Cardiac muscle cell (in vitro differentiated cells and primary cell): ENCODE measurements at regions not wholly inside any gene's neighbourhood (a gene's known extent, or its start where the extent isn't known, plus 50 kb on each side); places are given as distances from the start of the nearest gene placed in this dataset.
A peak's percentile ranks its signal among the peaks of the same experiment; 100 is the strongest.

Experiments used
- DNase-seq, 2 donors: peaks; one replicate each; pipeline versions ENCODE4 v3.0.0 to v3.0.0-alpha.2; 2010 to 2017; ENCODE audit warnings: low read depth in 1 of 2, low spot score in 1 of 2
- H3K27ac ChIP-seq: fragments of 200-600 bp; sonication (generic); 2 replicates; pipeline ENCODE4 v1.5.1; 2016
- H3K27me3 ChIP-seq: fragments of 200-600 bp; sonication (generic); 2 replicates; pipeline ENCODE4 v1.6.0; 2016; ENCODE audit warnings: control low read depth
- H3K36me3 ChIP-seq: fragments of 200-600 bp; sonication (generic); 2 replicates; pipeline ENCODE4 v1.5.1; 2016; ENCODE audit warnings: control low read depth
- H3K4me1 ChIP-seq: fragments of 200-600 bp; sonication (generic); 2 replicates; pipeline ENCODE4 v1.8.1; 2017; ENCODE audit warnings: low read depth, mild to moderate bottlenecking, mixed run types
- H3K4me3 ChIP-seq: fragments of 200-600 bp; sonication (generic); 2 replicates; pipeline ENCODE4 v1.5.1; 2016; ENCODE audit warnings: mild to moderate bottlenecking
- H3K9me3 ChIP-seq: fragments of 200-600 bp; sonication (generic); 2 replicates; pipeline ENCODE4 v1.5.1; 2017; ENCODE audit warnings: low read depth, mild to moderate bottlenecking, control low read depth
- CTCF ChIP-seq: IDR thresholded peaks from 2 replicates; pipeline ENCODE4 v1.5.1; 2012; ENCODE audit warnings: low read depth, mild to moderate bottlenecking, low read length

- DNase-seq: no peak
- TF ChIP-seq CTCF: no peak
- no peaks in the 10 kb centered on the region for H3K36me3 ChIP-seq
- H3K27me3 ChIP-seq: no peaks in the 10 kb centered on the region
- no peaks in the 10 kb centered on the region for H3K4me1 ChIP-seq
- H3K4me3 ChIP-seq: no peak overlapping the region
- no peak overlapping the region for H3K27ac ChIP-seq
- H3K9me3 ChIP-seq: no peaks in the 10 kb centered on the region
Observed at GRCh38 chr11:106271686-106272085, 194.2 kb downstream of the AASDHPPT start.

- H3K9me3 ChIP-seq: no peaks in the 10 kb centered on the region
- no peak overlapping the region for H3K27ac ChIP-seq
- no peak overlapping the region for H3K4me3 ChIP-seq
- TF ChIP-seq CTCF: no peak
- DNase-seq: peak in 1 of 2 donors; percentile 54
- H3K27me3 ChIP-seq: no peaks in the 10 kb centered on the region
- no peaks in the 10 kb centered on the region for H3K36me3 ChIP-seq
- no peaks in the 10 kb centered on the region for H3K4me1 ChIP-seq
Observed at GRCh38 chr11:106275151-106275550, 197.7 kb downstream of the AASDHPPT start.

GRCh38 chr11:106276126-106276525, 198.7 kb downstream of the AASDHPPT start:
- Histone ChIP-seq H3K9me3 (no peaks in the 10 kb centered on the region), H3K27me3 (no peaks in the 10 kb centered on the region), H3K36me3 (no peaks in the 10 kb centered on the region), H3K4me3 (no peak overlapping the region), H3K27ac (no peak overlapping the region), H3K4me1 (no peaks in the 10 kb centered on the region)
- no peak for TF ChIP-seq CTCF
- peak in 1 of 2 donors; percentile 25 for DNase-seq

- Histone ChIP-seq H3K36me3 (no peaks in the 10 kb centered on the region), H3K4me1 (no peaks in the 10 kb centered on the region), H3K27ac (no peak overlapping the region), H3K9me3 (no peaks in the 10 kb centered on the region), H3K27me3 (no peaks in the 10 kb centered on the region), H3K4me3 (no peak overlapping the region)
- peak; percentile 42 for TF ChIP-seq CTCF
- DNase-seq: peak; percentile 6 to 55
Observed at GRCh38 chr11:106276859-106277436, 199.5 kb downstream of the AASDHPPT start.

- H3K4me1 ChIP-seq: no peaks in the 10 kb centered on the region
- H3K27me3 ChIP-seq: no peaks in the 10 kb centered on the region
- DNase-seq: no peak
- no peaks in the 10 kb centered on the region for H3K36me3 ChIP-seq
- H3K4me3 ChIP-seq: no peak overlapping the region
- no peak for TF ChIP-seq CTCF
- no peaks in the 10 kb centered on the region for H3K9me3 ChIP-seq
- H3K27ac ChIP-seq: no peak overlapping the region
Observed at GRCh38 chr11:106277484-106277883, 200.0 kb downstream of the AASDHPPT start.
